Renal cortex interstitium (tissue), 11 donors: ENCODE measurements at regions not wholly inside any gene's neighbourhood (a gene's known extent, or its start where the extent isn't known, plus 50 kb on each side); places are given as distances from the start of the nearest gene placed in this dataset.
"Not testable (repeated sequence)": the region's sequence is repeated elsewhere in the genome, so short reads cannot be mapped to it uniquely, and the experiment has no call there.

ENCODE experiments used
- DNase-seq, 11 donors: peaks; one replicate each; pipeline ENCODE4 v3.0.0-alpha.2; 2013; ENCODE audit warnings: low read depth in 9 of 11, low spot score in 4 of 11; ENCODE audit errors: extremely low read depth in 1 of 11

DNA sequence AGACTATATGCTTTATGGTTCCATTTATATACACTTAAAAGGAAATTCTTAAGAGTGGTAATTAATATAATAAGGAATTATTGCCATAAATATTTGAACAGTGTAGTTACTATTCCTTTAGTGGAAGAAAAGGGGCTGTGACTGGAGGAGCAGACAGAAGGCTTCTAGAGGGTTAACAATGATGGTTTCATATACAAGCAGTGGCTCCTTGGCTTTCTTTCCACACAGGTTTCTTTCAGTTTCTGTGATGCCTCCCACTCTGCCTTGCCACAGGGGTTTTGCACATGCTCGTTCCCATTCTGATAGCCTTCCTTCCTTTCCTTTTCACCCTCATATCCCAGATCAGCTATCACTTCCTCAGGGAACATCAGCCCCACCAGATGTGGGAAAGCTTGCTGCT is 108.8 kb upstream of the LYSMD4 start:
- no peak for DNase-seq

GRCh38 chr15:99826157-99826780 is 93.0 kb upstream of the LYSMD4 start:
- no peak for DNase-seq

DNA sequence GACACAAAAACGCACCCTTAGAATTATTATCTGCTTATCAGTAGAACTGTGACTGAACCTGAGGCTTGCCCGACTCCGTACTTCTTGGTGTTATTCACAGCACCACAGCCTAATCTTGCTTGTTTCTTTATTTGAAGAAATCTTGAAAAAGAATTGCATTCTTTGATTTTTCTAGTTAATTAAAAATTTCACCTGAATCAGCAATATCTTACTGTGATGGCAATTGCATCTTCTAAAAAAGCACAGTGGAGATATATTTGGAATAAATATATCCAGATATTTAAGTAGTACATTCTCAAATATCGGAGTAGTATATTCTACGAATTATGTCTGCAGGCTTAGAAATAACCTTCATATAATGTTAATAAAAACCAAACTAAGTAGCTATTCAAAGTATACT is 90.1 kb upstream of the LYSMD4 start:
- no peak for DNase-seq

DNA sequence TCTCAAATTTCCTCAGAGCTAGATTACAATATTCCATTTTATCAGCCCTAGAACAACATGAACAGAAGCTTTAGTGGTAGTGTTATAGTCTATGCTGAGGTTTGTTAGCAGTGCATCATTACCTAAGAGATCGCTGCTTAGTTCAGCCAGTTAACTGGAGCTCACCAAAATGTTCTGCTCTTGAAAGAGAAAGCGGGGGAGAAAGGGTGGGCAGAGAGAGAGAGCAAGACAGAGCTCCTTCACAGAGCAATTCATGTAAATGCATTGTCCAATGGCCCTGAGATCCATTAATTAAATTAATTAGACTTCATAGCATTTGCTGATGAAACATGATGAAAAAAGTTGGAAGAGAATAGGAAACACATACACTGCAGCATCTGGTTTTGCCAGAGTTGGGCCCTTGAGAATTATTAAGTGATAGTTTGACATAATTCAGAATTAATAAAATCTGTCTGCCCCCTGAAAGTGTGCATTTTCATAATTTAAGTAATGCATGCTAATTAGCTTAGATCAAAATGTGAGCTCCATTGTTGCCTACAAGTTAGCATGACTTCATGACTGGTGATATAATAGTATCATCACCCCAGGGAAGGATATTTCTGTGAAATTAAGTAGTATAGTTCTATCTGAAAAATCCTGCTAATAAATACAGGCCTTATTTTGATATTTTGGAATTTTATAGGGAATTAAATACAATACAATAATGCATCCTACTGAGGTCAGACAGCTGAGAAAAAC is 86.9 kb upstream of the LYSMD4 start:
- no peak for DNase-seq

DNA sequence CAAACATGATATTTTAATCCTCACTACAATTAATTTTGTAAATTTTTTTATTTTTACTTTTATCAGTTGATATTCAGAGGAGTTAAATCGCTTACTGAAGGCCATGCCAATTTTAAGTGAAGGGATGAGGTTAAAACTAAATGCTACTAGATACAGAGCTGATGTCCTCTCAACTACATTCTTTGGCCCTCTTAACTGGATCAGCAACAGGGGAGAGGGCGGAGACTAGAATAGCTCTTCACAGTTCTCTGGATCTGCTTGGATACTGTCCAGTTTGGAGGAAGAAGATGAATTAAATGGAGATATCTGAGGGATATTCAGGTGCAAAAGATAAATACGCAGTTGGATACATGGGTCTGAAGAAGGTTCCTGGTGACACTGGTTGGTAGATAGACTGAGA is 85.6 kb upstream of the LYSMD4 start:
- no peak for DNase-seq

GRCh38 chr15:99816862-99817261 is 83.6 kb upstream of the LYSMD4 start:
- not testable (repeated sequence) for DNase-seq

DNA sequence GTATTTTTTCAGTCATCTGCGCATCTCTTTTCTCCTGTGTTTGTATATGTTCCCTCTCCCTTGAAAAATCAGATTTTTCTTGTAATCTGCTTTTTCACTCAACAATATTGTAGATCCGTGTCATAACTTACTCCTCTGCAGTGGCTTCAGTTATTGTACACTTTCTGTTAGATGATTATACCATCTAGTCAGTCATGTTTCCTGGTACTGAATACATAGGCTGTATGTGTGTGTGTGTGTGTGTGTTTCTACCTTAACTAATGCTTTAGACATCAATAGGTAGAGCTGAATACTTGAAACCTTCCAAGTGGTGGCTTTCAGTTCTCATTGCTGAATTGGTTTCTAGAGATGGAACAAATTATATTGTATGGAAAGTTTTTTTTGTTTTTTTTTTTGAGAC is 77.4 kb upstream of the LYSMD4 start:
- not testable (repeated sequence) for DNase-seq

GRCh38 chr15:99799854-99800250 is 66.6 kb upstream of the LYSMD4 start:
- not testable (repeated sequence) for DNase-seq

DNA sequence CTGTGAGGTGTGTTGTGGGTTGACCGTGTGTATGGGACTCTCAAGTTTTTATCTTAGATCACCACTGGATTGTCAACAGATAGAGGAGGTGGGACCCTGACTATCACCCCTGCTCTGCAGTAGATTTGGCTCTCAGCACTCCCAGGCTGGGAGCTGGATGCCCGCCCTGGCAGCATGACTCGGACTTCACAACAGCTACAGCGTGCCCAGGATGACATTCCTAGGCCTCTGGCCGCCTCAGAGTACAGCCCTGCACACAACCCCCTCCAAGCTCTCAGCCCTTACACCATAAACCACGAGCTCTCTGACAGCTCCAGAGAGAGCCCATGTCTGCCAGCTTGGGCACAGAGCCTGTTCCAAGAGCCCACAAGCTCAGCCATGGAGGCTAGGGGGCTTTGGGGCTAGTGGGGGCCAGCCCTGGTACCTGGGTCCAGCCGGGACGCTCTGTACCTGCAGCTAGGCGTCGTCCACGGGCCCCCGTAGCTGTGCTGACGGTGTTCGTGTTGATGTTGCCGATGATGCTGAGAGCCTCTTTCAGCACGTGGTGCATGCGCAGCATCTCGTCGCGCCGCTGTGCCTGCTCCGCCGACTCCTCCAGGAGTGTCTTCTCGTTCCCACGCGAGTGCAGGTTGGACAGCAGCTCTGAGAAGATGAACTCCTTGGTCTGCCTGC is 66.1 kb upstream of the LYSMD4 start:
- DNase-seq: not testable (repeated sequence)

- DNase-seq: not testable (repeated sequence)
Observed at GRCh38 chr15:99796940-99797870, 64.0 kb upstream of the LYSMD4 start.

- not testable (repeated sequence) for DNase-seq
Observed at GRCh38 chr15:99791881-99792807, 58.9 kb upstream of the LYSMD4 start.

GRCh38 chr15:99790751-99791150 is 57.5 kb upstream of the LYSMD4 start:
- DNase-seq: not testable (repeated sequence)

DNA sequence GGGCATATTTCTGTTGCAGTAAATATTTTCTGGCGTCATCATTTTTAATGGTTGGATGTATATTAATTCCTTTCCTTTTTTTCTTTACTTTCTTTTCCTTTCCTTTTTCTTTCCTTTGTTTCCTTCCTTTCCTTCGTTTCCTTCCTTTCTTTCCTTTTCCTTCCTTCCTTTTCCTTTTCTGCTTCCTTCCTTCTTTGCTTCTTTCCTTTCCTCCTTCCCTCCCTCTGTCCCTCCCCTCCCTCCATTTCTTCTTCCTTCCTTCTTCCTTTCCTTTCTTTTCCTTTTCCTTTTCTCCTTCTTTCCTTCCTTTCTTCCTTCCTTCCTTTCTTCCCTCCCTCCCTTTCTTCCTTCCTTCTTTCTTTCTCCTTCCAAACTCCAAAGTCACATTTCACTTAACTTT is 54.9 kb upstream of the LYSMD4 start:
- DNase-seq: no peak

- DNase-seq: not testable (repeated sequence)
Observed at GRCh38 chr15:99784800-99785199, 51.6 kb upstream of the LYSMD4 start.

DNA sequence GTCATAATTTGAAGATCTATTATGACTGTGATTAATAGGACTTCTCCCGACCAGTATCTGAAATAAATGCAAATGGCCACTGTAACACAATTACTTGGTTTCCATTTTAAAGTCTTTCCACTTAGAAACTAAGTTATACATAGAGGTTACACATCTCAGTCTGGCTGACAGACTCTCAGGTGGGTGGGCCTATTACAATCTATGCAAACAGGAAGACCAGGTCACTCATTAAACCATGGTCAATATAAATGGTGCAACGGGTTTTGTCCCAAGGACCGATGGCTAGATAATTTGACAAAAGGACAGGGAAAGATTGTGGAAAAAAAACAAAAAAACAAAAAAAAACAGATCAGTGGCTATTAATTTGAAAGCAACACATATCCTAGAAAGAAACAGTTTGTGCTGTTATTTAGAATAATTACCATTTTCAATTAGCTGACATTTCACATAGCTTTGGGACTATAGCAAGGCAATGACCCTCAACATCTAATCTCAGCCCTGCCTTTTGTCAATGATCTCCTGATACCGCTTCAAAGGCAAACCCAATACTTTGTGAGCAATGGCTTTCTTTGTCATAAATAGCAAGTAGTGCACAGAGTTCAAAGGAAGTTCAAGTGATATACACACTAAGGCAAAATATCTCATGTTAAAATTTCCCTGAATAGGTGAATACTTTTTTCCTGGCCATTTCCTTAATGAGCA is 50.8 kb upstream of the LYSMD4 start:
- DNase-seq: not testable (repeated sequence)
